MM.1S (cell line): ENCODE measurements at regions not wholly inside any gene's neighbourhood (a gene's known extent, or its start where the extent isn't known, plus 50 kb on each side); places are given as distances from the start of the nearest gene placed in this dataset.

ENCODE experiments used
- CTCF ChIP-seq: fragments of 300-600 bp; sonication (generic); IDR thresholded peaks from 2 replicates; pipeline ENCODE4 v1.5.1; 2016; ENCODE audit warnings: antibody characterized with exemption, low read length, mixed read lengths
- EZH2 ChIP-seq: fragments of 300-600 bp; sonication (generic); optimal IDR thresholded peaks from 2 replicates; pipeline ENCODE3; 2017; ENCODE audit warnings: low read depth, mild to moderate bottlenecking, antibody characterized with exemption, low read length, mixed read lengths
- EZH2phosphoT487 ChIP-seq: fragments of 300-600 bp; sonication (generic); IDR thresholded peaks from 2 replicates; pipeline ENCODE4 v1.6.1; 2018; ENCODE audit warnings: antibody characterized with exemption, low read length

- no peak for TF ChIP-seq CTCF
- TF ChIP-seq EZH2: no peak
- no peak for TF ChIP-seq EZH2phosphoT487
These were observed 793.4 kb downstream of the SLITRK1 start for GRCh38 chr13:83088858-83089257.
